Epithelial cell of proximal tubule (primary cell): ENCODE measurements at regions not wholly inside any gene's neighbourhood (a gene's known extent, or its start where the extent isn't known, plus 50 kb on each side); places are given as distances from the start of the nearest gene placed in this dataset.

ENCODE experiments used
- DNase-seq: peaks from one replicate; pipeline ENCODE4 v3.0.0-alpha.2; 2011; ENCODE audit warnings: low read depth
- H3K4me3 ChIP-seq: 2 replicates; pipeline ENCODE4 v1.5.1; 2011; ENCODE audit warnings: low read depth, mild to moderate bottlenecking, low read length
- TF ChIP-seq, protein P1 (sequence below): conservative IDR thresholded peaks from 2 replicates; pipeline ENCODE4 v1.5.1; 2012; ENCODE audit warnings: low read depth, mild to moderate bottlenecking, low read length

- TF ChIP-seq, protein P1, sequence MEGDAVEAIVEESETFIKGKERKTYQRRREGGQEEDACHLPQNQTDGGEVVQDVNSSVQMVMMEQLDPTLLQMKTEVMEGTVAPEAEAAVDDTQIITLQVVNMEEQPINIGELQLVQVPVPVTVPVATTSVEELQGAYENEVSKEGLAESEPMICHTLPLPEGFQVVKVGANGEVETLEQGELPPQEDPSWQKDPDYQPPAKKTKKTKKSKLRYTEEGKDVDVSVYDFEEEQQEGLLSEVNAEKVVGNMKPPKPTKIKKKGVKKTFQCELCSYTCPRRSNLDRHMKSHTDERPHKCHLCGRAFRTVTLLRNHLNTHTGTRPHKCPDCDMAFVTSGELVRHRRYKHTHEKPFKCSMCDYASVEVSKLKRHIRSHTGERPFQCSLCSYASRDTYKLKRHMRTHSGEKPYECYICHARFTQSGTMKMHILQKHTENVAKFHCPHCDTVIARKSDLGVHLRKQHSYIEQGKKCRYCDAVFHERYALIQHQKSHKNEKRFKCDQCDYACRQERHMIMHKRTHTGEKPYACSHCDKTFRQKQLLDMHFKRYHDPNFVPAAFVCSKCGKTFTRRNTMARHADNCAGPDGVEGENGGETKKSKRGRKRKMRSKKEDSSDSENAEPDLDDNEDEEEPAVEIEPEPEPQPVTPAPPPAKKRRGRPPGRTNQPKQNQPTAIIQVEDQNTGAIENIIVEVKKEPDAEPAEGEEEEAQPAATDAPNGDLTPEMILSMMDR = peak; percentile 74
- no peak overlapping the region for H3K4me3 ChIP-seq
- DNase-seq = peak; percentile 40
Observed at GRCh38 chr7:28298870-28299518, 113.3 kb upstream of the CREB5 start.

DNA sequence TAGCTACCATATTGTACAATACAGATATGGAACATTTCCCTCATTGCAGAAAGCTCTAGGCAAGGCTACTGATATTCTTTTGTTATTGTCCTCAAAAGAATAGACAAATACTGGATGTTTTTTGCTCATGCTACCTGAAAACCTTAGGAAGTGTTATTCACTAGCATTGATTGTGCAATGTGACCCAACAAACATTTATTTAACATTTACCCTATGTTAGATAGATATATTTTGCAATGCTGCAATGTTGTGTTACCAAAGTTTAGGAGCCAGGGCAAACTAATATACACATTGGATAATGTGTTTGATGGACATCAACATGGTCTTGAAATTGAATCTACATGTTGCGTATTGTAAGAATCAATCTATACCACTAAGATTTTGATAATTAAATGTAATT lies 112.8 kb upstream of the CREB5 start:
- DNase-seq = no peak
- no peak overlapping the region for H3K4me3 ChIP-seq
- TF ChIP-seq, protein P1 = no peak

DNA sequence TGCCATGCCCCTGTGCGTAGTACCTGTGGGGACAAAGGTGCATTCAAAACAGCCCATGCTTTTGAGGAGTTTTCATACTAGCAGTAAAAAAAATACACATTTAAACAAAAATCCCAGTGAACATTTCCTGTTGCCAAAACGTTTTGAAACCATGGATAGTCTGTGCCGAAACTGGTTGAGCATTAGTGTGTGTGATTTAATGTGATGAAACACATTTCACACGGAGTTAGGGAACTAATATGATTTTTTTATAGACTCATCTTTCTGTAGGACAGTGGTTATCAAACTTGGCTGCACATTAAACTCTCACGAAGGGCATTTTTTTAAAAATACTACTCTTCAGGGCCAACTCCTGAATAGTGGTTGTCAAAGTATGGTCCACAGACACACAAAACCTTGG lies 111.8 kb upstream of the CREB5 start:
- no peak for DNase-seq
- H3K4me3 ChIP-seq = no peak overlapping the region
- TF ChIP-seq, protein P1 = no peak

GRCh38 chr7:28301148-28301641 lies 111.1 kb upstream of the CREB5 start:
- TF ChIP-seq, protein P1 = no peak
- peak; percentile 37 for DNase-seq
- H3K4me3 ChIP-seq = no peak overlapping the region

- no peak overlapping the region for H3K4me3 ChIP-seq
- TF ChIP-seq, protein P1 = no peak
- no peak for DNase-seq
Observed at GRCh38 chr7:28304290-28304689, 108.0 kb upstream of the CREB5 start.

GRCh38 chr7:28309704-28310459 lies 102.4 kb upstream of the CREB5 start:
- no peak for DNase-seq
- TF ChIP-seq, protein P1 = no peak
- H3K4me3 ChIP-seq = no peak overlapping the region
